HEK293 (cell line): ENCODE measurements at regions not wholly inside any gene's neighbourhood (a gene's known extent, or its start where the extent isn't known, plus 50 kb on each side); places are given as distances from the start of the nearest gene placed in this dataset.

ENCODE experiments used
- CTCF ChIA-PET: fragments of 350-600 bp; formaldehyde crosslinking; extraction: SDS; loops from one replicate; lab custom pipeline; 2021; ENCODE audit warnings: antibody characterized with exemption; lab: Yijun Ruan, JAX
- POLR2A ChIA-PET: fragments of 300-600 bp; formaldehyde crosslinking; extraction: SDS; loops from one replicate; lab custom pipeline; 2020; ENCODE audit warnings: antibody characterized with exemption, inconsistent platforms; lab: Yijun Ruan, JAX
- H3K27ac ChIP-seq: fragments of 200-500 bp; sonication (Bioruptor generic); 2 replicates; pipeline ENCODE4 v1.5.1; 2014; ENCODE audit warnings: low read depth, low read length, control low read depth, inconsistent platforms; ENCODE audit errors: extremely low read depth
- H3K36me3 ChIP-seq, 2 experiments: fragments of 200-500 bp in 1 of 2; sonication (Bioruptor generic) in 1 of 2; 1 replicate in 1 of 2; 2 replicates in 1 of 2; pipeline ENCODE4 v1.5.1; 2014 to 2017; ENCODE audit warnings: inconsistent platforms in 2 of 2, low read length in 2 of 2; ENCODE audit not compliant: control insufficient read depth in 2 of 2, insufficient read depth in 1 of 2
- H3K4me1 ChIP-seq: fragments of 200-500 bp; sonication (Bioruptor generic); 2 replicates; pipeline ENCODE4 v1.5.1; 2014; ENCODE audit warnings: mild to moderate bottlenecking, low read length, inconsistent platforms; ENCODE audit not compliant: control insufficient read depth, insufficient read depth
- H3K4me3 ChIP-seq: 2 replicates; pipeline ENCODE4 v1.5.1; 2011; ENCODE audit warnings: low read depth, mild to moderate bottlenecking, control low read depth, low read length, moderate library complexity
- H3K9me3 ChIP-seq: fragments of 200-500 bp; sonication (Bioruptor generic); 2 replicates; pipeline ENCODE4 v1.5.1; 2014; ENCODE audit warnings: low read depth, low read length, inconsistent platforms; ENCODE audit not compliant: control insufficient read depth, insufficient read depth
- HIC1 ChIP-seq: fragments of 450-650 bp; formaldehyde crosslinking; IDR thresholded peaks from 2 replicates; pipeline ENCODE4 v1.5.1; 2016; ENCODE audit warnings: missing biosample characterization, missing genetic modification characterization
- HOXD13 ChIP-seq: sonication (generic); formaldehyde crosslinking; IDR thresholded peaks from 2 replicates; pipeline ENCODE4 v1.8.0; 2022; ENCODE audit warnings: missing genetic modification reagents, borderline replicate concordance
- KLF9 ChIP-seq: fragments of 450-650 bp; formaldehyde crosslinking; IDR thresholded peaks from 2 replicates; pipeline ENCODE4 v1.5.1; 2016; ENCODE audit warnings: missing biosample characterization, missing genetic modification characterization, low read depth
- SCRT2 ChIP-seq: fragments of 450-650 bp; formaldehyde crosslinking; IDR thresholded peaks from 2 replicates; pipeline ENCODE4 v1.5.1; 2016; ENCODE audit warnings: missing biosample characterization, missing genetic modification characterization
- SETDB1 ChIP-seq: IDR thresholded peaks from one replicate; pipeline ENCODE4 v1.6.1; 2017; ENCODE audit warnings: mild to moderate bottlenecking, low read length, moderate library complexity, mixed read lengths; ENCODE audit not compliant: insufficient read length
- TCF7L2 ChIP-seq: IDR thresholded peaks from 2 replicates; pipeline ENCODE4 v1.6.1; 2011; ENCODE audit warnings: low read depth, mild to moderate bottlenecking, inconsistent platforms, low read length, moderate library complexity, borderline replicate concordance
- TSHZ1 ChIP-seq: fragments of 450-650 bp; formaldehyde crosslinking; IDR thresholded peaks from 2 replicates; pipeline ENCODE4 v1.5.1; 2016; ENCODE audit warnings: missing biosample characterization, missing genetic modification characterization, borderline replicate concordance
- ZBTB1 ChIP-seq: fragments of 450-650 bp; formaldehyde crosslinking; IDR thresholded peaks from 2 replicates; pipeline ENCODE4 v1.5.1; 2016; ENCODE audit warnings: missing biosample characterization, missing genetic modification characterization
- ZBTB17 ChIP-seq: fragments of 450-650 bp; formaldehyde crosslinking; IDR thresholded peaks from 2 replicates; pipeline ENCODE4 v1.5.1; 2016; ENCODE audit warnings: missing biosample characterization, missing genetic modification characterization
- ZBTB21 ChIP-seq: fragments of 450-650 bp; formaldehyde crosslinking; IDR thresholded peaks from 2 replicates; pipeline ENCODE4 v1.5.1; 2017; ENCODE audit warnings: missing biosample characterization, missing genetic modification characterization
- ZEB2 ChIP-seq: fragments of 450-650 bp; formaldehyde crosslinking; IDR thresholded peaks from 2 replicates; pipeline ENCODE4 v1.5.1; 2016; ENCODE audit warnings: missing biosample characterization, missing genetic modification characterization
- ZFP69B ChIP-seq: fragments of 450-650 bp; formaldehyde crosslinking; IDR thresholded peaks from 2 replicates; pipeline ENCODE4 v1.5.1; 2016; ENCODE audit warnings: missing biosample characterization, missing genetic modification characterization
- ZNF132 ChIP-seq: fragments of 450-650 bp; formaldehyde crosslinking; IDR thresholded peaks from 2 replicates; pipeline ENCODE4 v1.5.1; 2017; ENCODE audit warnings: missing biosample characterization, missing genetic modification characterization, borderline replicate concordance
- ZNF23 ChIP-seq: fragments of 450-650 bp; formaldehyde crosslinking; IDR thresholded peaks from 2 replicates; pipeline ENCODE4 v1.5.1; 2016; ENCODE audit warnings: missing biosample characterization, missing genetic modification characterization, borderline replicate concordance
- ZNF350 ChIP-seq: fragments of 450-650 bp; formaldehyde crosslinking; IDR thresholded peaks from 2 replicates; pipeline ENCODE4 v1.5.0; 2017; ENCODE audit warnings: missing biosample characterization, mild to moderate bottlenecking, missing genetic modification characterization
- ZNF362 ChIP-seq: fragments of 450-650 bp; formaldehyde crosslinking; IDR thresholded peaks from 2 replicates; pipeline ENCODE4 v1.5.1; 2016; ENCODE audit warnings: missing biosample characterization, missing genetic modification characterization
- ZNF416 ChIP-seq: fragments of 450-650 bp; formaldehyde crosslinking; IDR thresholded peaks from 2 replicates; pipeline ENCODE4 v1.5.1; 2016; ENCODE audit warnings: missing biosample characterization, missing genetic modification characterization
- ZNF488 ChIP-seq: fragments of 450-650 bp; formaldehyde crosslinking; IDR thresholded peaks from 2 replicates; pipeline ENCODE4 v1.5.1; 2016; ENCODE audit warnings: missing biosample characterization, missing genetic modification characterization
- ZNF529 ChIP-seq: fragments of 450-650 bp; formaldehyde crosslinking; IDR thresholded peaks from 2 replicates; pipeline ENCODE4 v1.5.1; 2017; ENCODE audit warnings: missing genetic modification characterization, missing biosample characterization; ENCODE audit not compliant: insufficient replicate concordance
- ZNF555 ChIP-seq: fragments of 450-650 bp; formaldehyde crosslinking; conservative IDR thresholded peaks from 2 replicates; pipeline ENCODE4 v1.5.1; 2017; ENCODE audit warnings: missing biosample characterization, mild to moderate bottlenecking, missing genetic modification characterization, inconsistent platforms
- ZNF623 ChIP-seq: fragments of 450-650 bp; formaldehyde crosslinking; IDR thresholded peaks from 2 replicates; pipeline ENCODE4 v1.5.1; 2016; ENCODE audit warnings: missing biosample characterization, missing genetic modification characterization
- ZNF768 ChIP-seq: fragments of 450-650 bp; formaldehyde crosslinking; IDR thresholded peaks from 2 replicates; pipeline ENCODE4 v1.5.1; 2018; ENCODE audit warnings: missing biosample characterization, mild to moderate bottlenecking, missing genetic modification characterization
- TF ChIP-seq, protein P1 (sequence below): fragments of 450-650 bp; formaldehyde crosslinking; IDR thresholded peaks from 2 replicates; pipeline ENCODE4 v1.5.1; 2016; ENCODE audit warnings: missing biosample characterization, missing genetic modification characterization, low read depth
- TF ChIP-seq, protein P2 (sequence below): fragments of 450-650 bp; formaldehyde crosslinking; IDR thresholded peaks from 2 replicates; pipeline ENCODE4 v1.5.1; 2017; ENCODE audit warnings: missing biosample characterization, missing genetic modification characterization

- Histone ChIP-seq H3K27ac (no peak overlapping the region), H3K36me3 (no peaks in the 10 kb centered on the region), H3K9me3 (no peaks in the 10 kb centered on the region), H3K4me1 (no peaks in the 10 kb centered on the region), H3K4me3 (no peak overlapping the region)
- POLR2A ChIA-PET: no interaction called here
- CTCF ChIA-PET: no interaction called here
- TF ChIP-seq SCRT2 (tag by site-specific recombination) (no peak), ZNF488 (tag by site-specific recombination) (no peak), SETDB1 (no peak), KLF9 (tag by site-specific recombination) (no peak), ZNF416 (tag by site-specific recombination) (no peak), ZNF555 (tag by site-specific recombination) (no peak), ZNF529 (tag by site-specific recombination) (no peak), ZNF768 (tag by site-specific recombination) (no peak), ZNF350 (tag by site-specific recombination) (no peak), ZNF23 (tag by site-specific recombination) (no peak)
- TF ChIP-seq, protein P1, sequence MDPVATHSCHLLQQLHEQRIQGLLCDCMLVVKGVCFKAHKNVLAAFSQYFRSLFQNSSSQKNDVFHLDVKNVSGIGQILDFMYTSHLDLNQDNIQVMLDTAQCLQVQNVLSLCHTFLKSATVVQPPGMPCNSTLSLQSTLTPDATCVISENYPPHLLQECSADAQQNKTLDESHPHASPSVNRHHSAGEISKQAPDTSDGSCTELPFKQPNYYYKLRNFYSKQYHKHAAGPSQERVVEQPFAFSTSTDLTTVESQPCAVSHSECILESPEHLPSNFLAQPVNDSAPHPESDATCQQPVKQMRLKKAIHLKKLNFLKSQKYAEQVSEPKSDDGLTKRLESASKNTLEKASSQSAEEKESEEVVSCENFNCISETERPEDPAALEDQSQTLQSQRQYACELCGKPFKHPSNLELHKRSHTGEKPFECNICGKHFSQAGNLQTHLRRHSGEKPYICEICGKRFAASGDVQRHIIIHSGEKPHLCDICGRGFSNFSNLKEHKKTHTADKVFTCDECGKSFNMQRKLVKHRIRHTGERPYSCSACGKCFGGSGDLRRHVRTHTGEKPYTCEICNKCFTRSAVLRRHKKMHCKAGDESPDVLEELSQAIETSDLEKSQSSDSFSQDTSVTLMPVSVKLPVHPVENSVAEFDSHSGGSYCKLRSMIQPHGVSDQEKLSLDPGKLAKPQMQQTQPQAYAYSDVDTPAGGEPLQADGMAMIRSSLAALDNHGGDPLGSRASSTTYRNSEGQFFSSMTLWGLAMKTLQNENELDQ (tag by site-specific recombination): no peak
These were observed 393.8 kb downstream of the SNAPC1 start for GRCh38 chr14:62156052-62156451.

DNA sequence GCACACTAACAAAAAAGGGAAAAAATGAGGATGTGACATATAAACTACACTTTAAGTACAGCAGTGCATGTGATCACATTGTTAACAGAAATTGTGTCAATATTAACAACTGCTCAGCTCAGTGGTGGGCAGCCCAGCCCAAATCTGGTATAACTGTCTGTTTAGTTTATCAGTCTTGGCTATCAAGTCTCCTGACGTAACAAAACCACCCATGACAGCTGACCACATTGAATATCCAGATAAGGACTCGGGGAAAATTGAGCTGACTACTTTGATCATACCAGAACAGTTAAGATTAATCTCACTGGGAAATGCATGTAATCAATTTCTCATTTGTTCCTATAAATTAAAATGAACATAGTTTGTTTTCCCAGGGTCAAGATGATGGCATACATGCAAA lies 396.6 kb downstream of the SNAPC1 start:
- ChIA-PET POLR2A (interaction anchor here (0.5 kb wide), 1 partner anchor 1099 kb away, joined by 5 read pairs; no protein-coding TSS in a partner anchor), CTCF (interaction anchor here (1.9 kb wide), 1 partner anchor 1118 kb away, joined by 4 read pairs; no protein-coding TSS in a partner anchor)
- Histone ChIP-seq H3K4me1 (no peaks in the 10 kb centered on the region), H3K4me3 (no peak overlapping the region), H3K9me3 (no peaks in the 10 kb centered on the region), H3K36me3 (no peaks in the 10 kb centered on the region), H3K27ac (no peak overlapping the region)
- TF ChIP-seq ZFP69B (tag by site-specific recombination) (no peak), ZNF362 (tag by site-specific recombination) (no peak), HIC1 (tag by site-specific recombination) (no peak), ZBTB21 (tag by site-specific recombination) (no peak), HOXD13 (CRISPR knock-in tag) (no peak), ZNF623 (tag by site-specific recombination) (no peak), TCF7L2 (no peak), ZBTB1 (tag by site-specific recombination) (no peak), ZNF132 (tag by site-specific recombination) (no peak), ZEB2 (no peak), TSHZ1 (no peak), ZBTB17 (tag by site-specific recombination) (no peak)
- TF ChIP-seq, protein P2, sequence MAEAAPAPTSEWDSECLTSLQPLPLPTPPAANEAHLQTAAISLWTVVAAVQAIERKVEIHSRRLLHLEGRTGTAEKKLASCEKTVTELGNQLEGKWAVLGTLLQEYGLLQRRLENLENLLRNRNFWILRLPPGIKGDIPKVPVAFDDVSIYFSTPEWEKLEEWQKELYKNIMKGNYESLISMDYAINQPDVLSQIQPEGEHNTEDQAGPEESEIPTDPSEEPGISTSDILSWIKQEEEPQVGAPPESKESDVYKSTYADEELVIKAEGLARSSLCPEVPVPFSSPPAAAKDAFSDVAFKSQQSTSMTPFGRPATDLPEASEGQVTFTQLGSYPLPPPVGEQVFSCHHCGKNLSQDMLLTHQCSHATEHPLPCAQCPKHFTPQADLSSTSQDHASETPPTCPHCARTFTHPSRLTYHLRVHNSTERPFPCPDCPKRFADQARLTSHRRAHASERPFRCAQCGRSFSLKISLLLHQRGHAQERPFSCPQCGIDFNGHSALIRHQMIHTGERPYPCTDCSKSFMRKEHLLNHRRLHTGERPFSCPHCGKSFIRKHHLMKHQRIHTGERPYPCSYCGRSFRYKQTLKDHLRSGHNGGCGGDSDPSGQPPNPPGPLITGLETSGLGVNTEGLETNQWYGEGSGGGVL (tag by site-specific recombination): no peak
